Stimulated activated CD8-positive, alpha-beta memory T cell treated with anti-CD3 and anti-CD28 coated beads, Interleukin-4, amount 100 ng/mL, for 48 hours (primary cell): ENCODE measurements at regions not wholly inside any gene's neighbourhood (a gene's known extent, or its start where the extent isn't known, plus 50 kb on each side); places are given as distances from the start of the nearest gene placed in this dataset.
"Not testable (repeated sequence)": the region's sequence is repeated elsewhere in the genome, so short reads cannot be mapped to it uniquely, and the experiment has no call there.

Experiments
- DNase-seq: peaks from one replicate; pipeline ENCODE4 v3.0.0-alpha.2; 2020

DNA sequence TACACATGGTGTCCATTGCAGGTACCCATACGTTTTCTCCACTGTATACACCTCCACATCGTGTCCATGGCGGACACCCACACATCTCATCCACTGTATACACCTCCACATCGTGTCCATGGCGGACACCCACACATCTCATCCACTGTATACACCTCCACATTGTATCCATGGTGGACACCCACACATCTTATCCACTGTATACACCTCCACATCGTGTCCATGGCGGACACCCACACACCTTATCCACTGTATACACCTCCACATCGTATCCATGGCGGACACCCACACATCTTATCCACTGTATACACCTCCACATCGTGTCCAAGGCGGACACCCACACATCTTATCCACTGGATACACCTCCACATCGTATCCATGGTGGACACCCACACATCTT lies 50.4 kb upstream of the TTC34 start:
- not testable (repeated sequence) for DNase-seq

DNA sequence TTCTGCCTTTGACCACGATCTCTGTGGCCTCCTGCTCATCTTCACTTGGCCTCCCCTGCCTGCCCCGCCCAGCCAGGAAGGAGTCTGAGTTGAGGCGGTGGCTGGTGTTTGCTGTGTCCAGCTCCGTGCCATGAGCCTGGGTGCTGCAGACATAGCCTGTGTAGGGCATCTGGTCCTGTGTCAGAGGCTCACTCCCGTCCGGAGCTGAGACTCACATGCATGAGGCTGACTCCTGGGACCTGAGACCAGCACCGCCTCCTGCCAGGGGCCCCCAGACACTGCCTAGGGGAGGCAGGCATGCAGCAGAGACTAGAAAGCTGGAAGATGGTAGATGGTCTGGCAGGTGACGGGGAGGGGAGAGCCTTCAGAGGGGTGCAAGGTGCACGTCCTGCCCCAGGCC lies 52.2 kb upstream of the TTC34 start:
- DNase-seq = no peak

DNA sequence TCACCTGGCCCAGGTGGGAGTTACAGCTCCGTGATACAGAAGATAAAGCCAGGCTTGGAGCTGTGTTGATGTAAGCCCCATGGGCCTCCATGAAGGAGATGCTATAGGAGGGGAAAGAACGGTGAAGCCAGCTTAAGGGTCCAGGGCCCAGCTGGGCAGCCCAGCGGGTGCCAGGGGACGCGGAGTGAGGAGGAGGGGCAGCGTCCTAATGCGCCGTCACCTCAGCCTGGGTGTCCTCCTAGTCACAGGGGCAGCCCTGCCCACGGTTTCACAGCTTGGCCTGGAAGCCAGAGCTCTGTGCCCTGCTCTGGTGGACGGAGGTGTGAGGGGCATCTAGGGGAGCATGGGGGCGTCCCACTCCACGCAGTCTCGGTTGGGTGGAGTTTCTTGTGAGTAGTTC lies 52.7 kb upstream of the TTC34 start:
- DNase-seq = no peak

DNA sequence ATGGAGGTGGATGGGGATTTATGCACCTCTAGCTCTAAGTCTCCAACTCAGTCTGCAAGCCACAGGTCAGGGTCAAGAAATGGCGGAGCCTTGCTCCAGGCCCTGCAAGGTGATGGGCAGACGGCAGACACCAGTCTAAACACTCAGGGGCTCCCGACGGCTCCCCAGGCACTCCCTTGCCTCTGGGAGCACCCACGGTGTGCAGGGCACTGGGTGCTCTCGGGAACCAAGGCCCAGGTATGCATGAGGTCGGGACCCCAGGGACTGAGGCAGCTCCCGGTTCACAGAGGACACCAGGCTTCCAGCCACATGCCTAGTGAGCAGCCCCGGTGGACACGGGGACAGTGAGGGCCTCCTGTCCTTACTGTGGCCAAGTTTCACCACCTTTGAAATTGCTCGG lies 53.1 kb upstream of the TTC34 start:
- DNase-seq = no peak

DNA sequence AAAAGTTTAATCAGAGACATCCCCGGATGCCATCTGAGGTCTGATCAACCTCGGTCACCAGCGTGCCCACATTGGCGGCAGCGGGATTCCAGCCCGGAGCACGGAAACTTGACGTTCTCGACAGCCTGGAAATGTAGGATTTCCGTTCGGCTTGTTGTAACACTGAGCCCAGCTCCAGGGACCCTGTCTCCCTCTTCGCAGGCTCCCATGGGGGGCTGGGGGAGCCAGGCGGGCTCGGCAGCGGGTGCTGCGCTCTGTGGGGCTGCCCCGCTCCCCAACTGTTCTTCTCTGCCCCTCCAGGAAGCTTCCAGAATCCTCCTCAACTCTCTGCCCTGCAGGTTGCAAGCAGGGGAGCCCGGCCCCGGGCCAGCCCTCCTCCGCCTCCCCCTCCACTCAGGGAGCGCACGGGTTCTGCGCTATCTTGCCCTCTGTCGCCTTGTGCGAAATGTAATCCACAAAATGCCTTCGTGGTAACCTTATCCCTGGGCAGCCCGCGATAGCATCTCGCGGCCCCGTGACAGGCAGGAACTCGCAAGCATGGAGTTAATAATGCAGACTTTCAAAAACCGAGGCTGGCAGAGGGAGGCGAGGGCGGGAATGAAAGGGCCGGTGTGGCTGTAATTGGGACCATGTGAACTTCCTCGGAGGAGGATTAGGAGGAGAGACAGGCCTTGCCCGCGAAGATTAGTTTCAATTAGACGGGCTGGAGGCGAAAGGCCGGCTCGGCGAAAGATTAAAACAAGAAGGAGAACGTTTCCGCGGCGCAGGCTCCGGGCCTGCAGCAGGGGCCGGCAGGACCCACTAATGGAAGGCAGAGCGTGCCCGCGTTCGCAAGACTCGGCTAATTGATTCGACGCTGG lies 53.9 kb upstream of the TTC34 start:
- DNase-seq = no peak

DNA sequence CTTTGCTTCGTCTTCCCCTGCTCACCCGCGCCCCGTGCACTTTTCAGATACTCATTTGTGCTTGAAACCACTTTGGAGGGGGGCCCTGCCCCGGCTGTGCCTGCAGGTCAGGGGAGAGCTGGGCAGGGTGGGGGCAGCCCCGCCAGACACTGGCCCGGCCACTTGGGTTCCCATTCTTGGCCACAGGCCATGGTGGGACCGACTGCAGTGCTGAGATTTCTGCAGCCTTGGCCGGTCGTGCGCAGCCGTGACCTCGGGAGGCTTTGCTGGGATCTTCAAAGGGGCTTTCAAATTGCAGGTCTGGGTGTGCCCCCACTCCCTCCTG lies 54.5 kb upstream of the TTC34 start:
- no peak for DNase-seq

DNA sequence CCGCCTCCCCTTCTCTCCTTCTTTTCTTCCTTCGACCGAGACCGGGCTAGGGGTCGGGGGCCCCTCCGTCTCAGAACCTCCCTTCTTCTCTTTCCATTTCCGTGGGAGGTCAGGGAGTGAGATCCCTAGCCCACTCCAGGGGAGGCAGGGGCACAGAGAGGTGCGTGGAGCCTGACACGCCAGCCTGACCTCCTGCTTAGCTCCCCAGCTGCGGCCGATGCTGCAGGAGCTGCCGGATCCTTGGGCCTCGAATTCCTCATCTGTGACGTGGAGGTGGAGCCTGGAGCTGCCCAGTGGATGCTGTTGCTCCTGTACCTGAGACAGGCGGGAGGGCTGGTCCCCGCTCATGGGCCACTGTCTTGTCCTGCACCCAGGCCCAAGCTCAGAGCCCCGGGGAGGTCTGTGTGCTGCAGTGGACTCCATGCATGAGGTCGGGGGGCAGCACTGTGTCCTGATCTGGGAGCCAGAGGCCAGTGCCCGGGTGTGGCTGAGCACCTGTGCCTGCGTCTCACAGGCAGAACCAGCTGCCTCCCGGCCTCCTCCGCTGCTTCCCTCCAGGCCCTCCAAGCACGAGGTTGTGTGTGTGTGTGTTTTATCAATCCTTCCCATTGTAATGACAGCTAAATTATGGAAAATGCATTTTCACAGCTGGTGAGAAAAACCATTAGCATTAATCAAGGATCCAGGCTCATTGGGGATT lies 55.3 kb upstream of the TTC34 start:
- no peak for DNase-seq

DNA sequence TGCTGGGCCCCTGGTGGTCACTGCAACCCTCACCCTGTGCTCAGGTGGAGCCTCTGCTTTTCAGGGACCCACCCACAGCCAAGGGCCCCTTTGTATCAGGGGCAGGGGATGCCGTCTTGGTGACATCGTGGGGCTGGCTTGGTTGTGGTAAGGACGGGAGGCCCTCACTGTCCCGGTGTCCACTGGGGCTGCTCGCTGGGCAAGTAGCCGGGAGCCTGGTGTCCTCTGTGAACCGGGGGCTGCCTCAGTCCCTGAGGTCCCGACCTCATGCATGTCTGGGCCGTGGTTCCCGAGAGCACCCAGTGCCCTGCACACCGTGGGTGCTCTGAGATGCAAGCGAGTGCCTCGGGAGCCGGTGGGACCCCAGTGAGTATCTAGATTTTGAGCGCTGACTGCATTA lies 56.0 kb upstream of the TTC34 start:
- DNase-seq = no peak

DNA sequence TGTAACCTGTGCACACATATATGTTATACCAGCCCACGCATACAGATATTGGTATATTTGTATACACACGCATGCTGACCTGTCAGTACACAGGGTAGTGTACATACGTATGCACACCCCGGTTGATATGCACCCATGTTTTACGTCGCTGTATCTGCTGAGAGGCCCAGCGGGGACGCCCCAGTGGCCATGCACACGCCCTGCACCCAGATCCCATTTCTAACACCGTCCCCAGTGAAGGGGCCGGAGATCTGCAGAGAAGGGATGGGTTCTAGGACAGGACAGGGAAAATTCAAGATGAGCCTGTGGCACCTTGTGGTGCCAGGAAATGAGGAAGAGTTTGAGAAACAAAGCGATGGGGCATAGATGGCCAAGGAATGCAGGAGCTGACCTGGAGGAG lies 57.2 kb upstream of the TTC34 start:
- DNase-seq = no peak

DNA sequence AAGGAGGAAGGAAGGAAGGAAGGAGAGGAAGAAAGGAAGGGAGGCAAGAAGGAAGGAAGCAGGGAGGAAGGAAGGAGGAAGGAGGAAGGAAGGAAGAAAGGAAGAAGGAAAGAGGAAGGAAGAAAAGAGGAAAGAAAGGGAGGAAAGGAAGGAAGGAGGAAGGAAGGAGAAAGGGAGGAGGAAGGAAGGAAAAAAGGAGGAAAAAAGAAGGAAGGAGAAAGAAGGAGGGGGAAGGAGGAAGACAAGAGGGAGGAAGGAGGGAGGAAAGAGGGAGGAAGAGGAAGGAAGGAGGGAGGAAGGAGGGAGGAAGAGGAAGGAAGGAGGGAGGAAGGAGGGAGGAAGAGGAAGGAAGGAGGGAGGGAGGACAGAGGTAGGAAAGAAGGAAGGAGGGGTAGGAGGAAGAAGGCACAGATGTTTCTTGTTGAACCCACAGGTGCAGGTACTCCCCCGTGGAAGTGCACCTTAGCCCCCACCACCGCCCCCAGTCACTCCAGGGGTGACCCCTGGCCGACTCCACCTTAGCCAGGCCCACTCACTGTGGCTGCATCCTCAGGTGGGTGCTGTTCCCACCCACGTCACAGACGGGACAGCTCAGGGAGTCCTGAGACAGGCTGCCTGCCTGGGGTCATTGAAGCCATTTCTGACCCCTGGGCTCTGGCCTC lies 57.9 kb upstream of the TTC34 start:
- DNase-seq = no peak

DNA sequence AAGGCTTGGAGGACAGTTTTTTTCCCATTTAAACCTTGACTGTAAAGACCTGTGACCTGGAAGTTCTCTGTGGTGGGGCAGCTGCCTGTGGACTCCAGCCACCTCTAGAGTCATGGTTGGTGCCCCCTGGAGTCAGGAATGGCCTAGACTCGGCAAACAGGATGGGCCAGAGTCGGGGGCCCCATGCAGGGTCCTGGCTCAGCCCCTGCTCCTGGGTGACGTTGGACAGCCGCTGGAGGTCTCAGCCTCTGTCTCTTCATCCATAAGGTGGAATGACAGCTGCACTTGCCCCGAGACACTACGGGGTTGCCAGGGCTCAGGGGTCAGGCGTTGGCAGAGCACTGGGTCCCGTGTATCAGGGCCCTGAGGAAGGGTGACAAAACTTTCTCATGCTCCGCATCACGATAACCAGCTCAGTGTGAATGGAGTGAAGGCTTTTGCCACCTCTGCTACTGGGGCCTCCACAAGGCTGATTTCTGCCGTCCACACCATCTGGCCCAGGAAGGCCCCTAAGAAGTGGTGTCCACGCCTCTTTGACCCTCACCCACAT lies 58.5 kb upstream of the TTC34 start:
- no peak for DNase-seq

DNA sequence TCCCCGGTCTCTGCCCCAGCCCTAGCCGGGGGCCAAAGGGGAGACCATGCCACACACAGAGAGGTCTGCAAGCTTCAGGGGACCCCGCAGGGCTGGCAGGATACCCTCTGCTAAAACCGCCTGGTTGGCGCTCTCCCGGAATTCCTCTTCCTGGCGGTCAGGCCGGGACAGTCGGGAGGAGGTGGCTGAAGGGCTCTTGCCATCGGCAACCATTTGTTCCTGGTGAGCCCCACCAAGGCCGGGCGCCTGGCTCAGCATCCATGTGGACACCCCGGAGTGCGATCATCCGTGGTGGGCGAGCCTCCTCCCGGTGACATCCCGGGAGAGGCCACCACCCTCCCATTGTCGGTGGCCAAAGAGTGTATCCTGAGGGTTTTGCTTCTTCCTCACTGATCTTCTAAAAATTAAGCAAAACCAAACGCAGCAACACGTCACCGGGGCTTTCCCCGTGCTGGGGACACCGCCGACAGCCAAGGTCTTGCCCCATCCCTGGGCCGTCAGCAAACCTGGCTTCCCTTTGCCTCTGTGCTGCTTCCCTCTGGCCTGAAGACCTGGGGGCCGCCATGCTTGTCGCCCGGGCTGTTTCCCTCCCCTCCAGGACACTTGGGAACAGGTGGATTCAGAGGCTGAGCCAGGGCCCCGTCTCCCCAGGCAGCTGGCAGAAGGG lies 59.1 kb upstream of the TTC34 start:
- no peak for DNase-seq

DNA sequence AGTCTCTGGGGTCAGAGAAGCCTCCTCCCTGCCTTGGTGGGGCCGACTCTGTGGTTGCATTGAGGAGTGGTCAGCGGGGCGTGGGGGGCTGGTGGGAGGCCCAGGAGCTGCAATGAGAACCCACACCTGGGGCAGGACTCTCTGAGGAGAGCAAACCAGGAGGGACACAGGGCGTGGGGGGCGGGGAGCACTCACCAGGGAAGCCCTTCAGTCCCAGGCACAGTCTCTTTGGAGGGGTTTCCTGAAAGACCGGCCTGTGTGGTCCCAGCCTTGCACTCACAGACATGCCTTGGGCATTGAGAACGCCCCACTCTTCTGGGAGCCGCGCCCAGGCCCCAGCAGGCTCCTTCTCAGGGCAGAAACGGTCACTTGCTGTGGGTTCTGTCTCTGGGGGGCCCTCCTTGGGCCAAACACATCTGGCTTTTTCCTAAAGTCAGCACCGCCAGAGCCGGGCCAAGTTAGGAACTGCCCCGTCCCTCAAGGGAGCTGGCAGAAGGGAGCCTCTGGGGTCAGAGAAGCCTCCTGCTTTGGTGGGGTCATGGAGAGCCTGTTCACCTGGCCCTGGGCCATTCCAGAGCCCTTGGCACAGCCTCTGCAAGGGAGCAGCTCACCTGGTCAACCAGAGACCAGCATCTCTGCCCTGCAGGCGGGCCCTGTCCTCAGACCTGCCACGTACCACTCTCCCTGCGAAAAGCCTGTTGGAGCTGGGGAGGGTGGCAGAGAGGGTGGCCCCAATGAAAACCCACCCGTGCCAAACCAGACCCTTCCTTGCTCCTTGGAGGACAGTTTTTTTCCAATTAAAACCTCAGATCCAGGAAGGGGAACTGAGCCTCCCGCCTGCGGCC lies 59.9 kb upstream of the TTC34 start:
- DNase-seq = no peak

DNA sequence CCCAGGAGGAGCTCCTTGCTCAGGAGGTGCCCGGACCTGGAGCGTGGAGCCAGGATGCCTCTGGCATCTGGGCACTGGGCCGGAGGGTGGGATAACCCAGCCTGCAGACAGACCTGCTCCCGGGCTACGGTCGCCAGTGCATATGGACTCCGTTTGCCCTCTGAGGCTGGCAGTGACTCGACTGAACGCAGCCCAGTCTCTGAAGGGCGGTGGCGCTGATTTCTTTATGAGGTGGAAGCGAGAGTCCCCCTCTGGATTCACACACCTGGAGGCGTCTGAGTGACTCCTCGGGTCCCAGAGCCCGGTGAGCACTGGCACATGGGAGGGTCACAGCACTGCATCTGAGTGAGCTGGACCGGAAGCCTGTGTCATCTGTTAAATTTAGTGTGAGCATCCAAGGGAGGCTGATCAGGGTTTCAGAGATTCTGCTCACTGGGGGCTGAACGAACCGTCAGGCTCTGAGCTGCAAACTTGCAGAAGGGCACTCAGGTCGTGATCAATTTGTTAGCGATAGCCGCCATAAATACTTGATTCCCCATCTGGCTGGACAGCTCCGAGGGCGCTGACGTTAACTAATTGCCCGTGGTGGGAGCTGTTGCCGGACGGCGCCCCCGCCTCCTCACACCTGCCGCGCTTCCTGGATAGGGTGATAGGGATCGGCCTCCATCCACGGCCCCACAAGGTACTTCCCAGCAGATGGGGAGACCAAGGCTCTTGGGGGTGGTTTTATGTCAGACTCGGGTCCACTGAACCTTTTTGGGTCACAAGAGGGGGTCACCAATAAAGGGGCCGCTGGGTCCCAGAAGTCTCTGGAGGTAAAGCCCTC lies 60.7 kb upstream of the TTC34 start:
- no peak for DNase-seq

DNA sequence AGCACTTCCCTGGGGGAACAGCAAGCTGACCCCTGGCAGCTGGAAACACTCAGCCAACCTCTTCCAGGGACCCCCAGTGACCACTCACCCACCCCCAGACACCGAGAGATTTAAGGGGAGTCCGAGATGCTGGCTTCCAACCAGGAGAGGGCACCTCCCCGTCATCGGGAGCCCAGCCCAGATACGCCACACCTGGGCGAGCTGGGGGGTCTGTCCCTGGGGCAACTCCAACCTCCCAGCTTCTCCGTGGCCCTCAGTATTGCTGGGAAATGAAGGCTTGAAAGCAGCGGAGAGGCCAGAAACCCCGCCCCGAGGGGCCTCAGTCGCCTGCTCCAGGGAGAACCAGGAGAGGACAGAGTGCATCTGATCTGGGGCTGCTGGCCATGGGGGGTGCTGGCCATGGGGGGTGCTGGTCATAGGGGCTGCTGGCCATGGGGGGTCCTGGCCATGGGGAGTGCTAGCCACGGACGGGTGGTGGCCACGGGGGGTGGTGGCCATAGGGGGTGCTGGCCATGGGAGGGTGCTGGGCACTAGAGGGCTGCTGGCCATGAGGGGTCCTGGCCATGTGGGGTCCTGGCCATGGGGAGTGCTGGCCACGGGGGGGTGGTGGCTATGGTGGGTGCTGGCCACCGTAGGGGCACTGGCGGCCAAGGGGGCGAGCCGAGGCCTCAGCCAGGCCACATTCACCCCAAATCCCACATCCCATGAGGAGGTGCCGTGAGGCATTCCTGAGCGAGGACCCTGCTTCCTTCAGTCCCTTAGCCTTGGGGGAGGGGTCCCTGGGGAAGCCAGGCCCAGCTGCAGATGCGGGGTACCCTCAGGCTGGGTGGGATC lies 61.5 kb upstream of the TTC34 start:
- no peak for DNase-seq

DNA sequence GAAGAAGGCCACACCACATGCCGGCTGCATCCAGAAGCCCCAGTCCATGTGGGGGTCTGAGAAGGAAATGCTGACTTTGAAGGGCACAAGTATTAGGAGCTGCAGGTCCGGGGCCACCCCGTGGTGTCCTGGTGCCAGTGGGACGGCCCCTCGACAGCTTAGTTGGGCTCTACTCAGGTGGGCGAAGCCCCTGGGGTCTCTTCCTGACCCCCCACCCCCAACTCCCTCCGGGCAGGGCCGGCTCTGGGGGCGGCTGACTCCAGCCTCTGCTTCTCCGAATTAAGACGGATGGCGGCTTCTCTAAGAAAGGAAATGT lies 62.1 kb upstream of the TTC34 start:
- DNase-seq = no peak

DNA sequence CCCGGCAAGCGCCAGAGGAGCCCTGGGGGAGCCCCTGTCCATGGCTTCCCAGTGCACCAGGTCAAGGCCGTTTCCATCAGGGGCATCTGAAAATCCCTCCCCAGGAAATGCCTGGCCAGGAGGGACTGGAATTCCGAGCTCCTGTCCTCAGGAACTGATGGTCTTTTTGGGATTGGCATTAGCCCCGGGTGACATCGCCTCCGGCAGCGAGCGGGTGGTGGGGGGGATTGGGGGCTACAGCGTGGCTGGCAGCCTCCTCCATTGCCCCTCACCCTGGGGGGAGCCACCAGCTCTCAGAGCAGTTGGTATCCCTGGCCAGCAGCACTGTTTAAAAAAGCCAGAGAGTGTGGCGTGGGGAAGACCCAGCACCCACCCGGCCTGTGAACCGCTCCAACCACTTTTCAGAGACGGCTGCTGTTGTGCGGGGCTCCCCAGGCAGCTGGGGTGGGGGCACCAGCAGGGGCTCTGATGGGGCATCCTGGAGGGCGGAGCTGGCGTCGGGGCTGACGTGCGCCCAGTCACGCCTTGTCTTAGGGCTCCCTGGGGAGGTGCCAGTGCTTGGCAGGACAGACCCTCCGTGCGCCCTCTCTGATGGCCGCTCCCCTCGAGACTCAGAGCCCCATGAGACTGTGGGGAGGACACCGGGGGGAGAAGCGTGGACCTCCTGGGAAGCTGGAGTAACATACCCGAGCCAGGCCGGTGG lies 62.9 kb upstream of the TTC34 start:
- DNase-seq = no peak

DNA sequence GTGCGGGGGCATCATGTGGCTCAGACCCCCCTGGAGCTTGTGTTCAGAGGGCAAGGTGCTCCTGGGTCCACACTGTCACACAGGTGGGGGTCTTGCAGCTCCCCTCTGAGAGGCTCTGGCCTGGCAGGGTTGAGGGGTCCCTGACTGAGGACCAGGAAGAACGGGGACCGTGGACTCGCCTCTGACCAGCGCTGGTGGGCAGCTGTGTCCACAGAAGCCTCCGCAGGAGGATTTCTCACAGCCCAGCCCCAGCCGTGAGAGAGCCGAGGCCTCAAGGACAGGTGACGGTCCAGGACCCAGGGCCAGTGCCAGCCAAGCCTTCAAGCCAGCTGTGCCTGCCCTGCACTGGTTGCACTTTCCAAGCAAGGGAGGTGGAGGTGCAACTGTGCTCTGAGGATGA lies 63.5 kb upstream of the TTC34 start:
- no peak for DNase-seq

DNA sequence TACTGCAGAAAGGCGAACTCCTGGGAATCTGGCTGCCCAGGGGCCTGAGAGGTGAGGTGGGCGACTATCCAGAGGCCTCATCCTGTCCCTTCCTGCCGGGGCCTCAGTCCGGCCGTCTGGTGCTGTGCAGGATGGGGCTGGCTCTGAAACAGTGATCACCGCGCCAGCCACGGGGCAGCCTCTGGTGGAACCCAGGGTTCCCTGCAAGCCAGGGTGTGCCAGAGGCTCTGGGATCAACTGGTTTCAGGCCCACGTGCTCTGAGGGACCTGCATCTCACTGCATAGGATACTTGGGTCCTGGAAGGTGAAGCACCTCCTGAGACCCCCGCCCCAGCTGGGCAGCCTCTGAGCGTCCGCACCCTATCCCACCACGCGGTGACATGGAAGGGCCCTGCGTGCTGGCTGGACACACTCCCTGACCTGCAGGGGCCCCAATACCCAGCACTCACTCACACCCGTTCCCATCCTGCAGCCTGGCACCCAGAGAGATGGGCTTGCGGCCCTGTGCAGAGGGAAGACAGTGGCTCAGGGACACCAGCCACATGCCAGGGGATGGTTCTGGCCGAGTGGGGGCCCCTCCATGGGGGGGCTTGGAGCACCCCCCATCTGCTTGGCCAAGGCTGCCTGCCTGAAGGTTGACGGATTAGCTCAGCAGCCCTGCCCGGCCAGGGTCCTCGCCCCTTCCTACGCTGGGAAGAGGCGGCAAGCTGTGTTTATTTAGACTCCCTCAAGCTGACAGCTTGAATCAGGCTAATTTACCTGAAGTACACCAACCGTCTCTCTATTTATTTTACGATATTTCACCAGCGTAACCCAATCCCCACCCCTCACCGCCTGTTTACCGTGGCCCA lies 64.3 kb upstream of the TTC34 start:
- DNase-seq = no peak
